WTC11 (cell line): ENCODE measurements at regions not wholly inside any gene's neighbourhood (a gene's known extent, or its start where the extent isn't known, plus 50 kb on each side); places are given as distances from the start of the nearest gene placed in this dataset.

Experiments used
- ATAC-seq: fragments of 200-7000 bp; cut with Tn5 transposase; 2 replicates; pipeline ENCODE4 v1.10.0; 2021; ENCODE audit warnings: mild to moderate bottlenecking, moderate library complexity
- CTCF ChIA-PET: fragments of 300-600 bp; sonication (Branson Sonifier 250); formaldehyde crosslinking; loops from one replicate; lab custom pipeline; 2021; ENCODE audit warnings: antibody characterized with exemption; lab: Charles Lee
- POLR2A ChIA-PET: fragments of 350-600 bp; sonication (Branson Sonifier 250); formaldehyde crosslinking; loops from one replicate; lab custom pipeline; 2021; ENCODE audit warnings: antibody characterized with exemption; lab: Charles Lee
- DNase-seq: peaks from one replicate; pipeline ENCODE4 v3.0.0; 2021; ENCODE audit warnings: low spot score
- H3K27ac Mint-ChIP-seq: 2 replicates; pipeline ENCODE4 v1.8.0; 2021; ENCODE audit warnings: mixed read lengths
- H3K27me3 Mint-ChIP-seq: 2 replicates; pipeline ENCODE4 v1.8.0; 2021; ENCODE audit warnings: low read depth, mild to moderate bottlenecking, moderate library complexity, mixed read lengths
- H3K36me3 Mint-ChIP-seq: 2 replicates; pipeline ENCODE4 v1.8.0; 2021; ENCODE audit warnings: mixed read lengths
- H3K4me1 Mint-ChIP-seq: 2 replicates; pipeline ENCODE4 v1.8.0; 2022; ENCODE audit warnings: mixed read lengths
- H3K4me3 Mint-ChIP-seq: 2 replicates; pipeline ENCODE4 v1.8.0; 2021; ENCODE audit warnings: mild to moderate bottlenecking, moderate library complexity, mixed read lengths
- H3K9me3 Mint-ChIP-seq: 2 replicates; pipeline ENCODE4 v1.8.0; 2021; ENCODE audit warnings: mixed read lengths
- CREM ChIP-seq: sonication (generic); formaldehyde crosslinking; IDR thresholded peaks from 2 replicates; pipeline ENCODE4 v1.8.1; 2022; ENCODE audit warnings: mild to moderate bottlenecking, missing genetic modification reagents, moderate library complexity
- ELF4 ChIP-seq: sonication (generic); formaldehyde crosslinking; IDR thresholded peaks from 2 replicates; pipeline ENCODE4 v1.8.1; 2022; ENCODE audit warnings: low read depth, mild to moderate bottlenecking, moderate library complexity, missing genetic modification reagents
- ESRRA ChIP-seq: sonication (generic); formaldehyde crosslinking; IDR thresholded peaks from 2 replicates; pipeline ENCODE4 v1.8.1; 2022; ENCODE audit warnings: mild to moderate bottlenecking, missing genetic modification reagents, borderline replicate concordance
- FOXP1 ChIP-seq: sonication (generic); formaldehyde crosslinking; IDR thresholded peaks from 2 replicates; pipeline ENCODE4 v1.8.0; 2022; ENCODE audit warnings: missing genetic modification reagents, mild to moderate bottlenecking, moderate library complexity, borderline replicate concordance
- GRHL2 ChIP-seq: fragments of 250-450 bp; sonication (Bioruptor Pico); IDR thresholded peaks from 2 replicates; pipeline ENCODE4 v1.8.0; 2022; ENCODE audit warnings: mild to moderate bottlenecking, moderate library complexity; ENCODE audit not compliant: insufficient replicate concordance, severe bottlenecking
- GTF2I ChIP-seq: fragments of 250-450 bp; sonication (Bioruptor Pico); conservative IDR thresholded peaks from 2 replicates; pipeline ENCODE4 v1.4.0; 2021; ENCODE audit warnings: mild to moderate bottlenecking
- JAZF1 ChIP-seq: fragments of 250-450 bp; sonication (Bioruptor Pico); IDR thresholded peaks from 2 replicates; pipeline ENCODE4 v1.9.0; 2021; ENCODE audit warnings: moderate library complexity, mild to moderate bottlenecking, inconsistent platforms
- RELA ChIP-seq: sonication (generic); formaldehyde crosslinking; IDR thresholded peaks from 2 replicates; pipeline ENCODE4 v1.8.1; 2022; ENCODE audit warnings: missing genetic modification reagents, mild to moderate bottlenecking, borderline replicate concordance
- RORB ChIP-seq: fragments of 250-450 bp; sonication (Bioruptor Pico); IDR thresholded peaks from 2 replicates; pipeline ENCODE4 v1.9.0; 2021; ENCODE audit warnings: mild to moderate bottlenecking
- ZNF317 ChIP-seq: sonication (generic); formaldehyde crosslinking; IDR thresholded peaks from 2 replicates; pipeline ENCODE4 v1.8.1; 2023; ENCODE audit warnings: low read depth, mild to moderate bottlenecking, moderate library complexity, missing genetic modification reagents, borderline replicate concordance
- ZNF671 ChIP-seq: fragments of 250-450 bp; sonication (Bioruptor Pico); IDR thresholded peaks from 2 replicates; pipeline ENCODE4 v1.8.0; 2021; ENCODE audit warnings: mild to moderate bottlenecking
- TF ChIP-seq, protein P1 (sequence below): sonication (generic); formaldehyde crosslinking; IDR thresholded peaks from 2 replicates; pipeline ENCODE4 v1.8.1; 2022; ENCODE audit warnings: missing genetic modification reagents, borderline replicate concordance
- TF ChIP-seq, protein P2 (sequence below): fragments of 250-450 bp; sonication (Bioruptor Pico); conservative IDR thresholded peaks from 2 replicates; pipeline ENCODE4 v1.9.0; 2021; ENCODE audit warnings: mild to moderate bottlenecking
- TF ChIP-seq, protein P3 (sequence below): sonication (generic); formaldehyde crosslinking; IDR thresholded peaks from 2 replicates; pipeline ENCODE4 v1.8.0; 2022; ENCODE audit warnings: mild to moderate bottlenecking, missing genetic modification reagents
- TF ChIP-seq, protein P4 (sequence below): sonication (generic); formaldehyde crosslinking; IDR thresholded peaks from 2 replicates; pipeline ENCODE4 v1.8.1; 2022; ENCODE audit warnings: mild to moderate bottlenecking, moderate library complexity, missing genetic modification reagents
- TF ChIP-seq, protein P5 (sequence below): sonication (generic); formaldehyde crosslinking; IDR thresholded peaks from 2 replicates; pipeline ENCODE4 v1.8.1; 2023; ENCODE audit warnings: mild to moderate bottlenecking, missing genetic modification reagents
- TF ChIP-seq, protein P6 (sequence below): sonication (generic); formaldehyde crosslinking; conservative IDR thresholded peaks from 2 replicates; pipeline ENCODE4 v1.8.1; 2023; ENCODE audit warnings: mild to moderate bottlenecking, low read depth, missing genetic modification reagents, moderate library complexity
- TF ChIP-seq, protein P7 (sequence below): fragments of 250-450 bp; sonication (Bioruptor Pico); IDR thresholded peaks from 2 replicates; pipeline ENCODE4 v1.9.0; 2021; ENCODE audit warnings: mild to moderate bottlenecking, borderline replicate concordance

DNA sequence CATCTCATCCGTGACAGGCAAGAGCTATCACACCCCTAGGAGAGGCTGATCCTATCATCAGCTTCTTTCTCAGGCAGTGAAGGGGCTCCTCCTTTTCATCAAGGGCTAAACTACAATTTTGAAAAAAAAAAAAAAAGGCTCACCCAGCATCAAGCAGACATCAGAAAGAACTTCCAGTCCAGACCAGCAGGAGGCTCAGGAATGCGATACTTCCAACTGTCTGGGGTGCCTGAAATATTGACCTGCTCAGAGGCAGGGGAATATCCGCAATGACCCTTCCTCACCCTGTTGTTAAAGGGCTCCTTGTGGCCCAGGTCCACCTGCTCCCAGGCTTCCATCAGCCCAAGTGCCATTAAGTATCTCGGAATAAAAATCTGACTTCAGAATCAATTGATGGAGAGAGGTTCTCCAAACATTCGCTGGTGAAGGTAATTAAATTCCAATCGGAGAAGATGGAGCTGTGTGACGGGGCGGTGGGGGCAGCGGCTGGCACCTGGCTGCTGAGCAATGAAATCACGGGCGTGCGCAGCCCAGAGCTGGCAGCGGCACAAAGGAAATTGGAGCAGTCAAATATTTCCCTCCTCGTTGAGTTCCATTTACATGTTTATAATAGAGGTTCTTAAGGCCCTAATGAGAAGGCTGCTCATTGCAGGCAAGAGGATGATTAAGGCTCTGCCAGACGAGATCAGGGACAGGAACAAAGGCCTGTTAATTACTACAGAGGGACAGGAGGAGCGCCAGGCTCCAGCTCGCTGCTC lies 69.0 kb upstream of the THY1 start:
- no peaks in the 10 kb centered on the region for H3K9me3 Mint-ChIP-seq
- H3K27ac Mint-ChIP-seq, result no peak overlapping the region
- ATAC-seq, result peak; percentile 20
- POLR2A ChIA-PET, result no interaction called here
- peaks cover 23% of the 10 kb centered on the region for H3K4me1 Mint-ChIP-seq
- CTCF ChIA-PET, result interaction anchor here (0.6 to 1.9 kb wide), 15 partner anchors 8 to 136 kb away, joined by 3 to 14 read pairs (median 5); no protein-coding TSS in a partner anchor
- DNase-seq, result no peak
- no peaks in the 10 kb centered on the region for H3K36me3 Mint-ChIP-seq
- no peaks in the 10 kb centered on the region for H3K27me3 Mint-ChIP-seq
- no peak overlapping the region for H3K4me3 Mint-ChIP-seq
- no peak for TF ChIP-seq CREM (CRISPR knock-in tag)
- TF ChIP-seq, protein P1, sequence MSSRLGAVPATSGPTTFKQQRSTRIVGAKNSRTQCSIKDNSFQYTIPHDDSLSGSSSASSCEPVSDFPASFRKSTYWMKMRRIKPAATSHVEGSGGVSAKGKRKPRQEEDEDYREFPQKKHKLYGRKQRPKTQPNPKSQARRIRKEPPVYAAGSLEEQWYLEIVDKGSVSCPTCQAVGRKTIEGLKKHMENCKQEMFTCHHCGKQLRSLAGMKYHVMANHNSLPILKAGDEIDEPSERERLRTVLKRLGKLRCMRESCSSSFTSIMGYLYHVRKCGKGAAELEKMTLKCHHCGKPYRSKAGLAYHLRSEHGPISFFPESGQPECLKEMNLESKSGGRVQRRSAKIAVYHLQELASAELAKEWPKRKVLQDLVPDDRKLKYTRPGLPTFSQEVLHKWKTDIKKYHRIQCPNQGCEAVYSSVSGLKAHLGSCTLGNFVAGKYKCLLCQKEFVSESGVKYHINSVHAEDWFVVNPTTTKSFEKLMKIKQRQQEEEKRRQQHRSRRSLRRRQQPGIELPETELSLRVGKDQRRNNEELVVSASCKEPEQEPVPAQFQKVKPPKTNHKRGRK (CRISPR knock-in tag), result no peak
- TF ChIP-seq, protein P2, sequence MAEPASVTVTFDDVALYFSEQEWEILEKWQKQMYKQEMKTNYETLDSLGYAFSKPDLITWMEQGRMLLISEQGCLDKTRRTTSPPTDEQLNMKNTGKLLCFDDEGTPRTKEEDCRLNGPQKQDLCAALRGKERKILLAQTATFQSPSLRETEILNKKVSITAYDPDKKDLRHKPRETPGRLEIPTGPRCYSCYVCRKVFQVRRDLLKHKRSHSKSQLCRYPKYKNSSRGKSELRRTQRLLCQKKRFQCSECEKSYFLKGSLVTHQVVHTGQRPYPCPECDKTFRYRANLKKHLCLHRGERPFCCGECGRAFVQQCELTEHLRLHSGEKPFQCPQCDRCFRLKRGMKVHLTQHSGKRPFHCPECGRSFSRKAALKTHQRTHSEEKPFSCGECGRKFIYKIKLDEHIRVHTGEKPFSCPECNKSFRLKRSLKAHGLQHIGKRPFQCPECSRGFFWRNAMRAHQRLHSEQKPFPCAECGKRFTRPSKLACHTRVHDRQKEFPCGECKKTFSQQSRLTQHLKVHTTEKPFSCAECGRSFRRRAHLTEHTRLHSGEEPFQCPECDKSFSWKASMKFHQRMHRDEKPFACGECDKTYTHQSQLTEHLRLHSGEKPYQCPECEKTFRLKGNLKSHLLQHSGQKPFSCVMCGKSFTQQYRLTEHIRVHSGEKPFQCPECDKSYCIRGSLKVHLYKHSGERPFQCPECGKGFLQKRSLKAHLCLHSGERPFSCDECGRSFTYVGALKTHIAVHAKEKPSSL, result no peak
- no peak for TF ChIP-seq JAZF1 (CRISPR knock-in tag)
- TF ChIP-seq, protein P3, sequence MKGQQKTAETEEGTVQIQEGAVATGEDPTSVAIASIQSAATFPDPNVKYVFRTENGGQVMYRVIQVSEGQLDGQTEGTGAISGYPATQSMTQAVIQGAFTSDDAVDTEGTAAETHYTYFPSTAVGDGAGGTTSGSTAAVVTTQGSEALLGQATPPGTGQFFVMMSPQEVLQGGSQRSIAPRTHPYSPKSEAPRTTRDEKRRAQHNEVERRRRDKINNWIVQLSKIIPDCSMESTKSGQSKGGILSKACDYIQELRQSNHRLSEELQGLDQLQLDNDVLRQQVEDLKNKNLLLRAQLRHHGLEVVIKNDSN (CRISPR knock-in tag), result no peak
- TF ChIP-seq GRHL2 (CRISPR knock-in tag), result no peak
- TF ChIP-seq, protein P4, sequence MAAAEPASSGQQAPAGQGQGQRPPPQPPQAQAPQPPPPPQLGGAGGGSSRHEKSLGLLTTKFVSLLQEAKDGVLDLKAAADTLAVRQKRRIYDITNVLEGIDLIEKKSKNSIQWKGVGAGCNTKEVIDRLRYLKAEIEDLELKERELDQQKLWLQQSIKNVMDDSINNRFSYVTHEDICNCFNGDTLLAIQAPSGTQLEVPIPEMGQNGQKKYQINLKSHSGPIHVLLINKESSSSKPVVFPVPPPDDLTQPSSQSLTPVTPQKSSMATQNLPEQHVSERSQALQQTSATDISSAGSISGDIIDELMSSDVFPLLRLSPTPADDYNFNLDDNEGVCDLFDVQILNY (CRISPR knock-in tag), result no peak
- TF ChIP-seq ELF4 (CRISPR knock-in tag), result no peak
- TF ChIP-seq, protein P5, sequence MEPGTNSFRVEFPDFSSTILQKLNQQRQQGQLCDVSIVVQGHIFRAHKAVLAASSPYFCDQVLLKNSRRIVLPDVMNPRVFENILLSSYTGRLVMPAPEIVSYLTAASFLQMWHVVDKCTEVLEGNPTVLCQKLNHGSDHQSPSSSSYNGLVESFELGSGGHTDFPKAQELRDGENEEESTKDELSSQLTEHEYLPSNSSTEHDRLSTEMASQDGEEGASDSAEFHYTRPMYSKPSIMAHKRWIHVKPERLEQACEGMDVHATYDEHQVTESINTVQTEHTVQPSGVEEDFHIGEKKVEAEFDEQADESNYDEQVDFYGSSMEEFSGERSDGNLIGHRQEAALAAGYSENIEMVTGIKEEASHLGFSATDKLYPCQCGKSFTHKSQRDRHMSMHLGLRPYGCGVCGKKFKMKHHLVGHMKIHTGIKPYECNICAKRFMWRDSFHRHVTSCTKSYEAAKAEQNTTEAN (CRISPR knock-in tag), result no peak
- TF ChIP-seq ZNF671 (CRISPR knock-in tag), result no peak
- TF ChIP-seq RORB (CRISPR knock-in tag), result no peak
- TF ChIP-seq FOXP1, result no peak
- TF ChIP-seq, protein P6, sequence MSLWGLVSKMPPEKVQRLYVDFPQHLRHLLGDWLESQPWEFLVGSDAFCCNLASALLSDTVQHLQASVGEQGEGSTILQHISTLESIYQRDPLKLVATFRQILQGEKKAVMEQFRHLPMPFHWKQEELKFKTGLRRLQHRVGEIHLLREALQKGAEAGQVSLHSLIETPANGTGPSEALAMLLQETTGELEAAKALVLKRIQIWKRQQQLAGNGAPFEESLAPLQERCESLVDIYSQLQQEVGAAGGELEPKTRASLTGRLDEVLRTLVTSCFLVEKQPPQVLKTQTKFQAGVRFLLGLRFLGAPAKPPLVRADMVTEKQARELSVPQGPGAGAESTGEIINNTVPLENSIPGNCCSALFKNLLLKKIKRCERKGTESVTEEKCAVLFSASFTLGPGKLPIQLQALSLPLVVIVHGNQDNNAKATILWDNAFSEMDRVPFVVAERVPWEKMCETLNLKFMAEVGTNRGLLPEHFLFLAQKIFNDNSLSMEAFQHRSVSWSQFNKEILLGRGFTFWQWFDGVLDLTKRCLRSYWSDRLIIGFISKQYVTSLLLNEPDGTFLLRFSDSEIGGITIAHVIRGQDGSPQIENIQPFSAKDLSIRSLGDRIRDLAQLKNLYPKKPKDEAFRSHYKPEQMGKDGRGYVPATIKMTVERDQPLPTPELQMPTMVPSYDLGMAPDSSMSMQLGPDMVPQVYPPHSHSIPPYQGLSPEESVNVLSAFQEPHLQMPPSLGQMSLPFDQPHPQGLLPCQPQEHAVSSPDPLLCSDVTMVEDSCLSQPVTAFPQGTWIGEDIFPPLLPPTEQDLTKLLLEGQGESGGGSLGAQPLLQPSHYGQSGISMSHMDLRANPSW (CRISPR knock-in tag), result no peak
- TF ChIP-seq GTF2I (CRISPR knock-in tag), result no peak
- TF ChIP-seq, protein P7, sequence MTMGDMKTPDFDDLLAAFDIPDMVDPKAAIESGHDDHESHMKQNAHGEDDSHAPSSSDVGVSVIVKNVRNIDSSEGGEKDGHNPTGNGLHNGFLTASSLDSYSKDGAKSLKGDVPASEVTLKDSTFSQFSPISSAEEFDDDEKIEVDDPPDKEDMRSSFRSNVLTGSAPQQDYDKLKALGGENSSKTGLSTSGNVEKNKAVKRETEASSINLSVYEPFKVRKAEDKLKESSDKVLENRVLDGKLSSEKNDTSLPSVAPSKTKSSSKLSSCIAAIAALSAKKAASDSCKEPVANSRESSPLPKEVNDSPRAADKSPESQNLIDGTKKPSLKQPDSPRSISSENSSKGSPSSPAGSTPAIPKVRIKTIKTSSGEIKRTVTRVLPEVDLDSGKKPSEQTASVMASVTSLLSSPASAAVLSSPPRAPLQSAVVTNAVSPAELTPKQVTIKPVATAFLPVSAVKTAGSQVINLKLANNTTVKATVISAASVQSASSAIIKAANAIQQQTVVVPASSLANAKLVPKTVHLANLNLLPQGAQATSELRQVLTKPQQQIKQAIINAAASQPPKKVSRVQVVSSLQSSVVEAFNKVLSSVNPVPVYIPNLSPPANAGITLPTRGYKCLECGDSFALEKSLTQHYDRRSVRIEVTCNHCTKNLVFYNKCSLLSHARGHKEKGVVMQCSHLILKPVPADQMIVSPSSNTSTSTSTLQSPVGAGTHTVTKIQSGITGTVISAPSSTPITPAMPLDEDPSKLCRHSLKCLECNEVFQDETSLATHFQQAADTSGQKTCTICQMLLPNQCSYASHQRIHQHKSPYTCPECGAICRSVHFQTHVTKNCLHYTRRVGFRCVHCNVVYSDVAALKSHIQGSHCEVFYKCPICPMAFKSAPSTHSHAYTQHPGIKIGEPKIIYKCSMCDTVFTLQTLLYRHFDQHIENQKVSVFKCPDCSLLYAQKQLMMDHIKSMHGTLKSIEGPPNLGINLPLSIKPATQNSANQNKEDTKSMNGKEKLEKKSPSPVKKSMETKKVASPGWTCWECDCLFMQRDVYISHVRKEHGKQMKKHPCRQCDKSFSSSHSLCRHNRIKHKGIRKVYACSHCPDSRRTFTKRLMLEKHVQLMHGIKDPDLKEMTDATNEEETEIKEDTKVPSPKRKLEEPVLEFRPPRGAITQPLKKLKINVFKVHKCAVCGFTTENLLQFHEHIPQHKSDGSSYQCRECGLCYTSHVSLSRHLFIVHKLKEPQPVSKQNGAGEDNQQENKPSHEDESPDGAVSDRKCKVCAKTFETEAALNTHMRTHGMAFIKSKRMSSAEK (CRISPR knock-in tag), result no peak
- TF ChIP-seq ESRRA (CRISPR knock-in tag), result no peak
- no peak for TF ChIP-seq ZNF317 (CRISPR knock-in tag)
- no peak for TF ChIP-seq RELA (CRISPR knock-in tag)
